ENCODE measurements at regions not wholly inside any gene's neighbourhood (a gene's known extent, or its start where the extent isn't known, plus 50 kb on each side); places are given as distances from the start of the nearest gene placed in this dataset.

DNA sequence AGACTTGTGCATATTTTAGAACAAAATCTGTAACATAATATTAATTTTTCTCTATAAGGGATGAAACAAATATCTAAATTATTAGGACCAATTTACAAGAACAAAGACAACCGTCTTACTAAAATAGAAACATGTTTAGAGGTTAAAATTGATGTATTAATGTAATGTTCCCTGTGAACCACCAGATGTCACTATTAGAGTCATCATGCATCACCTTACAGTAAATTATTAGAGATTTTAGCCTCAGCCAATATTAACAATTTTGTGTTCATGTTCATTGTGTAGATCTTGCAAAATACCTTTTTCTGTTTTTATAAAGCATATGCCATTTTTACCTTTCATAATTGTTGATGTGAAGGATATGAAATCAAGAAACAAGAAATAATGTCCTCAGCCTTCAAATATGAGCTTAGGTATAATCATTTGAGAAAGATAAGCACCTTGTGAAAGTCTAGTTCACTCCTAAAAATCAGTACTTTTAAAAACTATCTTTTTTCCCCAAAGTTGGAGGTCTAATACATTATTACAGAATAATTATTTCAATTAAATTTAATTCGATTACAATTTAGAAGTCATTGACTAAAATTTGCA, 344.3 kb upstream of the KCNH7 start:
- no peaks in the 10 kb centered on the region for H3K36me3 Mint-ChIP-seq (ENCODE audit: low read depth)
- H3K4me3 Mint-ChIP-seq: no peak overlapping the region
- no peaks in the 10 kb centered on the region for H3K9me3 Mint-ChIP-seq
- no peak overlapping the region for H3K27ac Mint-ChIP-seq
- TF ChIP-seq CTCF (IDR thresholded peaks at IDR 0.05; ENCODE audit: unreplicated experiment in 3 of 3): peak; percentile 65 to 79 (median 66)
- no peaks in the 10 kb centered on the region for H3K4me1 Mint-ChIP-seq
- H3K27me3 Mint-ChIP-seq (ENCODE audit: low read depth): no peaks in the 10 kb centered on the region

DNA sequence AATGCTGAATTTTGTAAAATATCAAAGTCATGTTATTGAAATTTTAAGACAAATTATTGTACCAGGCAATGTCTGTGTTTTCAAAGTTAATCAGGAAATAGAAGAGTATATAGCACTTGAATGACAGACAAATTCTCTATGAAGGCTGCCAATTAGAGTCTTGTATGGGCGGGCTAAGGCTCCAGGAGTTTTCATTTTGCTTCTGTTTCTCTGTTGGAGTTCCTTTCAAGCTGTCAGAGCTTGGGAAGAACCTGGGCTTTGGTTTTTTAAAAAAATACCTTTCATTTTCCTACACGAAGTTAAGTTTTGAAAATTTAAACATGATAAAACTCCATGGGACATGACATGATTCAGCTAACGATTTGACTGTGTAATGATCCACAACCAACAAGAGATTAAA, 339.0 kb upstream of the KCNH7 start:
- H3K27ac Mint-ChIP-seq: no peak overlapping the region
- no peaks in the 10 kb centered on the region for H3K9me3 Mint-ChIP-seq
- no peaks in the 10 kb centered on the region for H3K4me1 Mint-ChIP-seq
- TF ChIP-seq CTCF (IDR thresholded peaks at IDR 0.05; ENCODE audit: unreplicated experiment in 3 of 3): no peak
- H3K27me3 Mint-ChIP-seq (ENCODE audit: low read depth): no peaks in the 10 kb centered on the region
- no peak overlapping the region for H3K4me3 Mint-ChIP-seq
- H3K36me3 Mint-ChIP-seq (ENCODE audit: low read depth): no peaks in the 10 kb centered on the region

DNA sequence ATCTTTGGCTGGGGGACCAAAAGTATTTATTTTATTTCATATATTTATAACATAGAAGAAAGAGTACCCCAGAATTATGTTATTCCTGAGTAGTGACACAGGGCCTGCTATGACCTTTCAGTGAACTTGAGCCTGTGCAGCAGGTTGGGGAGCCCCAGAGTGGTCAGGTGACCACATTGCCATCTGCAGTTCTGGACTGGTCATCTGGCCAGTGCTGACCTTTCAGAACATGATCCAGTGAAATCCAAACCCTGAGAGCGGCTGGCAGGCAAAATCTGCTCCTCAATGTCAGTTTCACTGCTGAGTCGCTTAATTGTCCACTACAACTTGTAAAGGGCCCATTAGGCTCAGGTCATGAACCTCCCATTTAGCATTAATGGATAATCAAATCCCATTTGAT, 336.7 kb upstream of the KCNH7 start:
- no peaks in the 10 kb centered on the region for H3K27me3 Mint-ChIP-seq (ENCODE audit: low read depth)
- H3K27ac Mint-ChIP-seq: no peak overlapping the region
- no peaks in the 10 kb centered on the region for H3K9me3 Mint-ChIP-seq
- H3K36me3 Mint-ChIP-seq (ENCODE audit: low read depth): no peaks in the 10 kb centered on the region
- no peak for TF ChIP-seq CTCF (IDR thresholded peaks at IDR 0.05; ENCODE audit: unreplicated experiment in 3 of 3)
- H3K4me1 Mint-ChIP-seq: no peaks in the 10 kb centered on the region
- H3K4me3 Mint-ChIP-seq: no peak overlapping the region

DNA sequence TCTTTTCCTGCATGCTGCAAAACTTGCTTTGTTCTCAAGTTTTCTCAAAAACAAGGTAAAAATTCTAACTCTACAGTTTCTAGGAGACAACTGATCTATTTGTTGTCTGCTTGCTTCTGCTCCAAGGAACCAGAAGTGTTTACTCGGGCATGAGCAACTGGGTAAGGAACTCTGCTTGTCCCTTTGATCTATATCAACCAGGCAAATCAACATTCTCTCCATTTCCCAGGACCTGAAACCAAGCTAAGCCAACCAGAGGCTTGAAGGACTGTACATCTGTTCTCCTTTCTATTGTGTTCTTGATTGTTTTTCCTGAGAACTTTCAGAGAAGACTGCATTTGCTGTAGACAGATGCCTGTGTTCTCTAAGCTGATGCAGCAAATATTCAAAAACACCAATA, 335.0 kb upstream of the KCNH7 start:
- Mint-ChIP-seq H3K4me1 (no peaks in the 10 kb centered on the region), H3K36me3 (ENCODE audit: low read depth) (no peaks in the 10 kb centered on the region), H3K4me3 (no peak overlapping the region), H3K27ac (no peak overlapping the region), H3K9me3 (no peaks in the 10 kb centered on the region), H3K27me3 (ENCODE audit: low read depth) (peaks cover 5% of the 10 kb centered on the region)
- TF ChIP-seq CTCF (IDR thresholded peaks at IDR 0.05; ENCODE audit: unreplicated experiment in 3 of 3): no peak

DNA sequence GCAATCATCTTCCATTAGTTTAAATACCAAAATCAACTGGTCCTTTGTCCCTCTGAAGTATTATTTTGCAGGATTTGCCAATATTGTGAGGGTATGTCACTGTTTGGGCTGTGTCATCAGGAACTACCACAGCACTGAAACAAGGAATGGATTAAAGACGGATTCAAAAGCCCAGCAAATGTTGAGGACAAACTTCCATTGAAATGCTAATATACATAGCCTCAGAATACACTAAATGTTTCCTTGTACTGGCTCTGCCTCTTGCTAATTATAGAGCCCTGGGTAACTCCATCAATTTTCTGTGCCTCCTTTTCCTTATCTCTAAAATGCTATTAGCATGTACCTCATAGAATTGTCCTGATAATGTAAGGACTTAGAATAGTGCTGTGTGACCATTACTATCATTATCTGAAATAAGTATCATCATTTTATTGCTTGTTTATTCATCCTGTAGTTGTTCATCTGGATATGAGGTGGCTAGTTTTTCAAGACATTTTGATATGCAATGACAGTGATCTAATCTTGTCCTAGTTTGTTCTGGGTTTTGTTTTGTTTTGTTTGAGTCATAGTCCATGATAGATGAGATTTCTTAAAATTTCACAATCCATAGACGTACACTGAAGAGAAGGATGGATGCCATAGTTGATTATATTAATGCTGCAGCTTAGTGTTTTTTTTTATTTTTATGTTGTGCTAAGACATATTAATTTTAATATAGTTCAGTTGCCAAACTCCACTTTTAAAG, 333.4 kb upstream of the KCNH7 start:
- TF ChIP-seq CTCF (IDR thresholded peaks at IDR 0.05; ENCODE audit: unreplicated experiment in 3 of 3): no peak
- Mint-ChIP-seq H3K36me3 (ENCODE audit: low read depth) (no peaks in the 10 kb centered on the region), H3K4me1 (no peaks in the 10 kb centered on the region), H3K27me3 (ENCODE audit: low read depth) (peaks cover 5% of the 10 kb centered on the region), H3K9me3 (no peaks in the 10 kb centered on the region), H3K27ac (no peak overlapping the region), H3K4me3 (no peak overlapping the region)

Data from nephron (organoid).